ENCODE measurements at regions not wholly inside any gene's neighbourhood (a gene's known extent, or its start where the extent isn't known, plus 50 kb on each side); places are given as distances from the start of the nearest gene placed in this dataset.
"Not testable (repeated sequence)": the region's sequence is repeated elsewhere in the genome, so short reads cannot be mapped to it uniquely, and the experiment has no call there.

DNA sequence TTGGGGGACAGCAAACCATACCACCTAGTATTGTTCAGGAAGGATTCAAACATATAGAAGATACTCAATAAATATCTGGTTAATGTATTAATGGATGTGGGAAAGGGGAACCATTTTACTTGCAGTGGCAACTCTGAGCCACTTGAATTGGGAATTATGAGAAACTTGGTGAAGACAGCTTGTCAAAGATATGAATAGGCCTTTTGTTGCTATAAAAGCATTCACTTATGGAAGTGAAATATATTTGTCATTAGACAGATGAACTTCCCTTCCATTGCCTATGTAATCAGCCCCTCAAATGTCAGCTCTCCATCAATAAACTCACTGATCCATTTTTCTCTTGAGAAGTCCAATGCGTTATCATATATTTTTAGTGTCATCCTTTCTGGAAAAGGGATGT, 56.1 kb downstream of the GPR85 start:
- DNase-seq (ENCODE audit: low read depth) = no peak

DNA sequence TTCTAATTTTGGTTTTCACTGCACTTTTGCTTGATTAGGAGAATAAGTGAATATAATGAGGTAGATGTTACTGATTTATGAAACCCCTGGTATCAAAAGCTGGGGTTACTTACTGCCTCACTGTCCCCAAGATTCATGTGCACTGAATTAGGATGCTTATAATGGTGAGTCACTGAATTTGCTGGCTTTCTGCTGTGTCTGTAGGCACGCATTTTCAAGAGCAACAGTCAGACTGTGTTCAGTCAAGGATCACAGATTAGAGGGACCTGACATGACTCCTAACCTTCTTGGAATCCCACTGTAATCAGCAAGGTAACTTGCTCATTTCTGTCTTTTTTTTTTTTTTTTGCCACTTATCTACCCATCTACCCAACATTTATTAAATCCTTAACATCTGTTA, 59.7 kb downstream of the GPR85 start:
- DNase-seq (ENCODE audit: low read depth) = peak; percentile 28

DNA sequence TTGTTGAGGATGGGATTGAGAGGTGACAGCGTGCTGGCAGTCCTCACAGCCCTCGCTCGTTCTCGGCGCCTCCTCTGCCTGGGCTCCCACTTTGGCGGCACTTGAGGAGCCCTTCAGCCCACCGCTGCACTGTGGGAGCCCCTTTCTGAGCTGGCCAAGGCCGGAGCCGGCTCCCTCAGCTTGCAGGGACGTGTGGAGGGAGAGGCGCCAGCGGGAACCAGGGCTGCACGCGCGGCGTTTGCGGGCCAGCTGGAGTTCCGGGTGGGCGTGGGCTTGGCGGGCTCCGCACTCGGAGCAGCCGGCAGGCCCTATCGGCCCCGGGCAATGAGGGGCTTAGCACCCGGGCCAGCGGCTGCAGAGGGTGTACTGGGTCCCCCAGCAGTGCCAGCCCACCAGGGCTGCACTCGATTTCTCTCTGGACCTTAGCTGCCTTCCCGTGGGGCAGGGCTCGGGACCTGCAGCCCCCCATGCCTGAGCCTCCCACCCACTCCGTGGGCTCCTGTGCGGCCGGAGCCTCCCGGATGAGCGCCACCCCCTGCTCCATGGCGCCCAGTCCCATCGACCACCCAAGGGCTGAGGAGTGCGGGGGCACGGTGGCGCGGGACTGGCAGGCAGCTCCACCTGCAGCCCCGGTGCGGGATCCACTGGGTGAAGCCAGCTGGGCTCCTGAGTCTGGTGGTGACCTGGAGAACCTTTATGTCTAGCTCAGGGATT, 69.3 kb downstream of the GPR85 start:
- not testable (repeated sequence) for DNase-seq (ENCODE audit: low read depth)

DNA sequence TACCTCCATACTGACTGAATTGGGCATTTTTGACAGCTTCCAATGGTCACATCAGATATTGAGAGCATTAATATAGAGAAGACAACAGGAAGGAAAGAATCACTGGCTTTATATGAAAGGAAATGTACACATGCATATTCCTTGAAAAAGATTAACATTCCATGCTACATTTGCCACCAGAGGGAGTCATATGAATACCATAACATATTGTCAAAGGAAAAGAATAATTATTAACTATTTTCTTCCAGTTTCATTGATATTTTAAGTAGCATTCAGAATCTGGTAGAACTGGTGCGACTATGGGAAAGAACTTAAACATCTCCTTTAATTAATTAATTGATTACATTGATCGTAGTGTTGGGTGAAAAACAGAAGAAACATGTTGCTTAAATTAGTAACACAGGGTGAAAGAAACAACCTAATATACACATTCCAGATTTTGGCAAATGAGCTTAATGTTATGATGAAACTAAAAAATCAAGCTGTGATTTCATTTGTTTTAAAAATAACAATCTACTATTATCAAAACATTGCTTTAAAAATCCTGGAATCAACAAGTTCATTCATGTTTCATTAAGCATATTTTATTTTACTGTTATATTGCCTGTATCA, 71.5 kb downstream of the GPR85 start:
- no peak for DNase-seq (ENCODE audit: low read depth)

DNA sequence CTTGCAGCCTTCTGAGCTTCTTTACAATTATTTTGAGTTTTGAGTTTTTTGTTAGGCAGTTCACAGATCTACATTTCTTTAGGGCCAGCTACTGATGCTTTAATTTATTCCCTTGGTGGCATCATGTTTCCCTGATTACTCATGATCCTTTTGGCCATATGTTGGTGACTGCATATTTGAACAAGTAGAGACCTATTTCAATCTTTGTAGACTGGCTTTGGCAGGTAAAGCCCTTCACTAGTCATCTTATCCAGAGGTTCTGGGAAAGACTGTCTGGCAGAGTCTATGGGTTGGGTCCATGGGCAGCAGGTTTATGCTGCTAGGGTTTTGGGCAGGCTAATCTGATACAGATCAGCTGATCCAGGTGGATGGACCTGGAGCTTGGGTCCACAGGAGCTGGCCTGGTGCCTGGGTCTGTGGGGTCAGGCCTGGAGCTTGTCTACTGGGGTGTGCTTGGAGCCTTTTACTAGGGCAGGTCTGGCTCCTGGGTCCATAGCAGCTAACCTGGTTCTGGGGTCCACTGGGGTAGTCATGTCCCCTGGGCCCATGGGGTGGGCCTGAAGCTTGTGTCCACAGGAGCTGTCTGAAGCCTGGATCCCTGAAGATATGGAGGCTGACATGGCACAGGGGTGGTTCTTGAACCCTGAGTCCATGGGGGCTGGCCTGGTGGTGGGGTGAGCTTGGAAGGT, 72.7 kb downstream of the GPR85 start:
- no peak for DNase-seq (ENCODE audit: low read depth)

DNA sequence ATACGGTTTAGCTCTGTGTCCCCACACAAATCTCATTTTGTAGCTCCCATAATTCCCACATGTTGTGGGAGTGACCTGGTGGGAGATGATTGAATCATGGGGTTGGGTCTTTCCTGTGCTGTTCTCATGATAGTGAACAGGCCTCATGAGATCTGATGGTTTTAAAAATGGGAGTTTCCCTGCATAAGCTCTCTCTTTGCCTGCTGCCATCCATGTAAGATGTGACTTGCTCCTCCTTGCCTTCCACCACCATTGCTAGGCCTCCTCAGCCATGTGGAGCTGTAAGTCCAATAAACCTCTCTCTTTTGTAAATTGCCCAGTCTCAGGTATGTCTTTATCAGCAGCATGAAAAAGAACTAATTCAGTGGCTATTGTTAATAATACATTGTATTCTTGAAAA, 73.8 kb downstream of the GPR85 start:
- DNase-seq (ENCODE audit: low read depth) = not testable (repeated sequence)

DNA sequence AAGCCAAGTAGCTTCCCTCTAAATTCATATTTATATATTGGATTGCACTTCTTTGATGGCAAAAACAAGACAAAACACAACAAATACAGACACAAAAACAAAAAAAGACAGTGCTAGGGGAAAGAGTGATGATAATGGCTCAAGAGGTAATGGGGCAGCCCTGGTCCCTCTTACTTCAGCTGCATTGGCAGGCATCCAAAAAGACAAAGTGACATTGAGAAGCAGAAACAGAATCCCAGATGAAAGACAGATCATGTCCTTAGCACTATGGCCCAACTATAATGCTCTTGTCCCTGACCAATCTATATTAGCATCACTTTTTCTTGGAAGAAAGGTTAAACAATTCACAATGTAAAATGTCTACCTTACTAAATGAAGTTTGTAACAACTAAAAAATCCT, 76.2 kb downstream of the GPR85 start:
- DNase-seq (ENCODE audit: low read depth) = no peak

DNA sequence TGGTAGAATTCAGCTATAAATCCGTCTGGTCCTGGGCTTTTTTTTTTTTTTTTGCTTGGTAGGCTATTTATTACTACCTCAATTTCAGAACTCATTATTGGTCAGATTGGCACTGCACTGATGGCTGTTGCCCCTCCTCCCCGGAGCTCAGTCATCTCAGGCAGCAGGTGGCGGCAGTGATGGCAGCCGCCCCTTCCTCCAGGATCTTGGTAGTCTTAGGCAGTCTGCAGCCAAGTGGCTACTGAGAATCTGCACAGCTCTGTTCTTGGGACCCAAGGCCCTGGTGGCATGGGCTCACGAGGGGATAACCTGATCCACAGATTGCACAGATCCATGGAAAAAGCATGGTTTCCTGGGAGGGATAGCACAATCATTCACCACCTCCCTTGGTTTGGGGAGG, 77.9 kb downstream of the GPR85 start:
- no peak for DNase-seq (ENCODE audit: low read depth)

DNA sequence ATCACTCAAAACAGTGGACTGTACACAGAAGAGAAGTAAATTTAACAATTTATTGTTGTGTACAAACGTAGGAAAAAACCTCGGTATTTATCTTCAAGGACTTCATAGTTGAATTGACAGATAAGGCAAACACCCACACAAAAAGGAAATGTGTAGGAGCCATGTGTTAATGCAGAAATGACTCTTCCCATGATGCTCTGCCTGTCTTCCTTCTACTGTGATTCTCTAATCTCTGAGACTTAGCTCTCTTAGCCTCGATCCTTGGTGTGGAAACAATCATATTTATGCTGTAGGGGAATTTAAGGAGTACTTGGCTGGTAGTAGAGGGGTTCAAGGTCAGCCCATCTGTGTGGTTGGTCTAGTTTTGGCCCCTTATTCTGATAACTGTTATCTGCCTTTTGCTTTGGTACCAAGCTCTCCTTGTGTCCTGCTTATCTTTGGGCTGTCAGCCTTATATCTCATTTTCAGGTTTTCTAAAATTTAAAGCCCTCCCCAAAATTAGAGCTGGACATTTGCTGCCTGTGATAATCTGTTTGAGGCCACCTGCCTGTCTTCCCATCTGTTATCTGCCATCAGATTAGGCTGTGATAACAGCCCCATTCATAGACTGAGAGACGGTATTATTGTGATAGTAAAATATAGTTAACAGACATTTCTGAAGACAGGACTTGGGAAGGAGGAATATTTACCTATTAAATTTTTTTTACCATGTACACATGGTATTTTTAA, 81.7 kb downstream of the GPR85 start:
- no peak for DNase-seq (ENCODE audit: low read depth)

DNA sequence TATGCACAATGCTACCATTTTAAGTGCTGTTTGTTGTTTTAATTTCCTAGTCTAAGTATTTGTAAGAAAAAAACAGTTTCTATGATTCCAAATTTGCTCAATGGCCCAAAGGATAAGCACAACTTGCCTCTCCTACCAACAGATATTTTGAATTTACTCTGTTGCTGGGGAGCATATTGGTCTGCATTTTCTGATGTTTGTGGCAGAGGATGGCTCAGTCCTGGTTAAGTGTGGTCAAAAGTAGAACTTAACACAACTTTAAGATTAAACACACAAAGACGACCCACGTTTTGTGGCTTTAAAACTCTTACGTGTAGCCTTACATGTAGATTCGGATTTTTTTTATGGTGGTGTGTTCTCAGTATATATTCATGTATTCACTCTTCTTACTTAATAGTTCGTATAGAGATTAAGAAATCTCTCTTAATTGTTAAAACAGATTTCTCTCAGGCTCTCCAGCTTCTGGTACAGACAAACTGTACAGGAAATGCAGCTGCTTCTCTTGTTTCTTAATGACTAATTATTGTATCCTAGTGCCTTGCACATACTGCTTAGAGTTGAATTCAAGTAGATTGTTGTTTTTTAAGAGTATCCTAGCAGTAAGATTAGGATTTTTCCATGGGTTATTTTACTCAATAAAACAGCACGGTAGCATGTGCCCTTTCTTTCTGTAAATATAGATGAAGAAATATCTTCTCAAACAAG, 86.2 kb downstream of the GPR85 start:
- no peak for DNase-seq (ENCODE audit: low read depth)

DNA sequence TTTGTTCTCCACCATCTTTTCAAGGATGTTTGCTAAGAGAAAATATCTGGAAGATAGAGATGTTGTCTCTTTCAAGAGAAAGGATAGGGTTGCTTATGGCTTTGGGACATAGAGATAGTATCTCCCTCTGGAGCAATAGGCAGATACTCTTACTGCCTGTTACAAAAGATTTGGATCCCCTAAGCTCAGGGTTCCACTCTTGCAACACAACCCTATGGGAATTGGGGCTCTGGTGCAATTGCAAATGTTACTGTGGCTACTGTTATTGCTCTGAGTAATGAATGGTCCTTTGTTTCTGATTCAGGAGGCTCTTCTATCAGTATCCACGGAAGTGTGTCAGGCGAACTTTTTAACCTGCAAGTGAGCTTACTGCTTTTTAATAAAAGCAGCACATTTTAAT, 88.8 kb downstream of the GPR85 start:
- no peak for DNase-seq (ENCODE audit: low read depth)

DNA sequence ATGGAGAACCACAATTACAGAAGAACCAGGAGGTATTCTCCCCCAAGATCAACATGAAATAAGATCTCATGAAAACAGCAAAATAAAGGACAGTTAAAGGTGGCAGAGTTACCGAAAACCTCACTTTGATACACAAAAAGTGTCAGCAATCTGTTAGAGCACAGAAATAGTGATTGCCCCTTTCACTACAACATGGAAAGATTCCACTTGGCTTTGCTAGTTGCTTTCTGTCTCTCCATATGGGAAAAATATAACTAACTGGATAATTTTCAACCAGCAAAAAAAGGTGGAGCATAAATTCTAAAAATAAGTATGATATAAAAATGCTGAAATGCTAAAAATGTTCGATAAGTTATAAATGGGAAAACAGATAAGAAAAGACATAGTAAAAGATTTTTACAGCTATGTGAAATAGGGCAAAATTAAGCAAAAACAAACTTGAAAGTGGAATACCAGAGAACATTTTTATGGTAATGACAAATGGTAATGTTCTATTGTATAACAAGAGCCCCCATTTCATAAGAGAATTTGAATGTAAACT, 90.2 kb downstream of the GPR85 start:
- no peak for DNase-seq (ENCODE audit: low read depth)

DNA sequence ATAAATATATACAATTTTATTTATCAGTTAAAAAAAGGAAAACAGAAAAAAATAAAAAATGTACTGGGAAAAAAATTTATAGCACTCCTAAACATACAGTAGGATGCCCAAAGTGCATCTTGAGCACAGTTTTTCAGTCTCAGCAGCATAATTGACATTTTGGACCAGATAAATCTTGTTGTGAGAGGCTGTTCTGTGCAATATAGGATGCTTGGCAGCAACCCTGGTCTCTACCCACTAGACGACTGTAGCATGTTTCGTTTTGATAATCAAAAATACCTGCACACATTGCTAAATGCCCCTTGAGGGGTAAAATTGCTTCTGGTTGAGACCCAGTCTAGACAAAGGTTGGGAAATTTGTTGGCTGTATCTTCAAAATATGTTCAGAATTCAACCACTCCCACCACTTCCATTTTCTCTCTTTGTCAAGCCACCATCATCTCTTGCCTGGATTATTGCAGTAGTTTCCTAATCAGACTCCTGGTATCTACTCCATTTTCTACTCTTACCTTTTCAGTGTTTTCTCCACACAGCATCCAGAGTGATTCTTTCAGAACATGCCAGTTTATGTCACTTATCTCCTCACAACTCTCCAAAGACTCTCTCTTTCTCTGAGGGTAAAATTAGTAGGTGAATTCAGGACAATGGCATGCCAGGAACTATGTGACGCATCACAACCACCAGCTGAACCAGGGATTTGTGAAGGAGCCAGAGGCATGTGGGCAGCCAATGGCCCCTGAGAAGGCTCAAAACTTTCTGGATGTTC, 91.4 kb downstream of the GPR85 start:
- DNase-seq (ENCODE audit: low read depth) = peak; percentile 82

DNA sequence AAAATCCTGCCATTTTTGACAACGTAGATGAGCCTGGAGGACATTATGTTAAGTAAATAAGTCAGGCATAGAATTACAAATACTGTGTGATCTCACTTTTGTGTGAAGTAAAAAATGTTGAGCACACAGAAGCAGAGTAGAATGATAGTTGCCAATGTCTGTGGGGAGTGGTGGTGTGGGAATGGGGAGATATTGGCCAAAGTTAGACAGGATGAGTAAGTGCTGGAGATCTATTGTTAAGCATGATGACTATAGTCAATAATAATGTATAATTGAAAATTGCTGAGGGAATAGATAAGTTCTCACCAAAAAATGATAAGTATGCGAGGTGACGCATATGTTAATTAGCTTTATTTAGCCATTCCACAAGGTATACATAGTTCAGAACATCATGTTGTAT, 92.0 kb downstream of the GPR85 start:
- DNase-seq (ENCODE audit: low read depth) = peak; percentile 67

DNA sequence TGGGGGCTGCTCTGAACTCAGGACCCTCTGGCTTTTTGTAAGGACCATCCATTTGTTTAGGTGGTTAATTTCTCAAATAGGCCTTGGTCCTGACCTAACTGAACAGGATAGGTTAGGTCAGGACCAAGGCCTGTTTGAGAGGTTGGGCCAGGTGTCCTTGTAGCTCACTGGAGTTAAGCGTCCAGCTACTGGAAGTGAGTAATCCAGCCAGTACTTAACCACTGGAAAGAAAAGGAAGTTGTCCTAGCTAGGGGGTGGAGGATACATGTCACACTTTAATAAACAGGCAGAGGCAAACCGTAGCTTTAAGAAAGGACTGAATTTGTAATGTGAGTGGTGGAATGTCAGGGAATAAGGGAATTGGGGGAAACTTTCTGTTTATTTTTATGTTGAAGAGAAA, 96.0 kb downstream of the GPR85 start:
- no peak for DNase-seq (ENCODE audit: low read depth)

DNA sequence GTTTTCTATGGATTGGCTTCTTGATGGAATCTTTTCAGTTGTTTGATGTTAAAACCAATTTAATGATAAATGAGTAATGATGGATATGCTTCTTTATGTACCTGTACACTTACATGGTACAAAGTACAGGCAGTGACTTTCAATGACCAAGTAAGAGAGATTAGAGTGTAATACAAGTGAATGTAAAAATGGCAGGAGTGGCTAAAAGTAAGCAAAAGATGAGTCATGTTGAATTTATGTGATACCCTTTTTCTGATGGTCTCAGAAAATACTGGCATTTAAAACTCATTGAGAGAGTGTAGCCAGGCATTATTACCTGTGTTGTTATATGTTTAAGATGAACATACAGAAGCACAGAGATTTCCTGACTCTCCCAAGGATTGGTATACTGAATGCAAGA, 97.1 kb downstream of the GPR85 start:
- no peak for DNase-seq (ENCODE audit: low read depth)

DNA sequence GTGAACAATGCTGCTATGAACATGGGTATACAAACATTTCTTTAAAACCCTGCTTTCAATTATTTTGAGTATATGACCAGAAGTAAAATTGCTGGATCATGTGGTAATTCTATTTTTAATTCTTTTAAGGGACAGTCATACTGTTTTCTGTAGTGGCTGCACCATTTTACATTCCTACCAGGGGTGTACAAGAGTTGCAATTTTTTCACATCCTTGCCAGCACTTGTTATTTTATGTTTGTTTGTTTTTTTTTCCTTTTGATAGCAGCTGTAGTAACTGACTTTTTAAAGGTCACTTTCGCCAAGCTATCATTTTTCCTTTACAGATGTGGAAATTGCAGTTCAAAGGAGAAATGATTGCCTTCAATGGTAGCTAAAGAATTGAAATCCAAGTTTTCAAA, 99.5 kb downstream of the GPR85 start:
- no peak for DNase-seq (ENCODE audit: low read depth)

DNA sequence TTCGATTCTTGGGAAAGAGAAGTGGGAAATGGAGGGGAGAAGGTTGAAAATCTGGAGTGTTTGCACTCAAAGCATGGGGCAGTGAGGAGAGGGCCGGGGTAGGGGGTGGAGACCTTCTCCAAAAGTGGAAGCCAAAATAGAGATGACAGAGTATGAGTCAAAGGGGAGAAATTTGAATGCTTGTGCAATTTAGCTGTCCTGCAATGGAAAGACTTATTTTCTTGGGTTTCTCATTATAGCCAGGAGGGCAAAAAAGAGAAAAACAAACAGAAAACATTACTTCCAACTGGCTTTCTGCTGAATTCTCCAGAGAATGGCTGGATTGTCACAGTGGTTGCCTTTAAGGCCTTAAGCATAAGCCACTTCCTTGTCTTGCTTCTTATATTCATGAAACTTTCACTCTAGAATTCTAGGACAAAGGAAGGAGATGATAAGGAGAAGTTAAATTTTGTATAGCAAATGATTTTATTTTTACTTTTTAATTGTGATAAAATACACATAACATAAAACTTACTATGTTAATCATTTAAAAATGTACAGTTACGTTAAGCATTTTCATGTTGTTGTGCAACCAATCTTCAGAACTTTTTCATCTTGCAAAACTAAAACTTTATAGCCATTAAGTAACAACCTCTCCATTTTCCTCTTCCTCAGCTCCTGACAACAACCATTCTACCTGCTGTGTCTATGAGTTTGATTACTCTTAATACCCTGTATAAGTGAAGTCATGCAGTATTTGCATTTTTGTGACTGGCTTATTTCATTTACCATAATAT, 100.2 kb downstream of the GPR85 start:
- DNase-seq (ENCODE audit: low read depth) = peak; percentile 61

DNA sequence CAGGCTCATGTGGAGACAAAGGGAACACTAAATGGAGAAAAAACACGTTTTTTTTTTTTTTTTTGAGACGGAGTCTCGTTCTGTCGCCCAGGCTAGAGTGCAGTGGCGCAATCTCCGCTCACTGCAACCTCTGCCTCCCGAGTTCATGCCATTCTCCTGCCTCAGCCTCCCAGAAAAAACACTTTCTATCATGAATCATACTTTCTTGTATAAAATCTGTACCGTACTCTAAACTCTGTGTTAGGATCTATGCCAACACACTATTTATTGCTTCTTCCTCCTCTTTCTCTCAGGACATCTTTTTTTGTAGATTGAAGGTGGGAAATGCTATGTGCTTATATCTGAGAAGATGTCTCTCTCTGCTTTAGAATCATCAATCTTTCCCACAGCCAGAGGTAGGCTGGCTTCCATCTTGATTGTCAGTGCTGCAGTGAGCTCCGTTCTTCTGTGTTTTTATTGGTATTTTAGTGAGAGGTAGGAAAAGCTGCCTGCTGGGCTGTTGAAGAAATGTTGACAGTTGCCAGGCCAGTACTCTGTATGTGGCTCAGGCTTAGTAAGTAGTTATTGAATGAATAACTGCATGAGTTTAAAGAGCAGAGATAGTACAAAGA, 101.1 kb downstream of the GPR85 start:
- DNase-seq (ENCODE audit: low read depth) = no peak

Measured in GM04503 (cell line).